IPS-NIHi7 (cell line): ENCODE measurements at regions not wholly inside any gene's neighbourhood (a gene's known extent, or its start where the extent isn't known, plus 50 kb on each side); places are given as distances from the start of the nearest gene placed in this dataset.

Experiments
- DNase-seq: peaks from one replicate; pipeline ENCODE4 v3.0.0; 2012; ENCODE audit warnings: mixed read lengths; ENCODE audit errors: extremely low spot score

DNA sequence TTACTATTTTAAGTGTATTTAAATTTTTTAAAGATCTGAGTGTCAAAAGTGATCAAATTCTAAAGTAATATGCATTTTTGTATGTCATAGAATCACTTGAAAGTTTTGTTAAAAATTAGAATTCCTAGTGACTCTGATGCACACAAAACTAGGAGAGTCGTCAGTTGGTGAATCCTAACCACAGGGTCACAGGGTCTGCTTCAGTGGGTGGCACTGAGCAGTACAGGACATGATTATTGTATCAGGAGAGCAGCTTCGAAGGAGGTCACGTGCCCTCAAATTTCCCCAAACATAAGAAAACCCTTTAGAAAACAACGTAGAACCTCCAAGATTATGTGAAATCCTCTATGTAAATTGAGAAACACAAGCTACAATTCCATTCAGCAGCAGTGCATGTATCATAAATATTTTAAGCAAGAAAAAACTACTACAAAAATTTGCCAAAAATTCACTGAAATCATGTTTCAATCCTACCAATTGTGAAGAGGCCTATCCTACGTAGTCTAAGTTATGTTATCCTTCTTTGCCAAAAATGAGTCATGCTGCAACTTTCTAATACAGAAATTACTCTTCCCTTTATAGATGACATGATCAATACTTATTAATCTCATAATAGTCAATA is 323.6 kb downstream of the AASDHPPT start:
- DNase-seq, result no peak

DNA sequence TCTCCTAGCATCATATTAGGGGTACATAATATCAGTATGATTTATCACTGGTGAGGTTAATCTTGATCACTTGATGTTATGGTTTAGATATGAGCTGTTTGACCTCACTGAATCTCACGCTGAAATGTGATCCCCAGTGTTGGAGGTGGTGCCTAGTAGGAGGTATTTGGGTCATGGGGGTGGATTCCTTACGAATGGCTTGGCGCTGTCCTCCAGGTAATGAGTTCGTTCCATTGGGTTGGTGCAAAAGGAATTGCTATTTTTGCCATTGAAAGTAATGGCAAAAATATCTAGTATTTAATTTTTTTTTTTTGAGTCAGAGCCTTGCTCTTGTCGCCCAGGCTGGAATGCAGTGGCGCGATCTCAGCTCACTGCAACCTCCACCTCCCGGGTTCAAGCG is 326.3 kb downstream of the AASDHPPT start:
- DNase-seq, result no peak

DNA sequence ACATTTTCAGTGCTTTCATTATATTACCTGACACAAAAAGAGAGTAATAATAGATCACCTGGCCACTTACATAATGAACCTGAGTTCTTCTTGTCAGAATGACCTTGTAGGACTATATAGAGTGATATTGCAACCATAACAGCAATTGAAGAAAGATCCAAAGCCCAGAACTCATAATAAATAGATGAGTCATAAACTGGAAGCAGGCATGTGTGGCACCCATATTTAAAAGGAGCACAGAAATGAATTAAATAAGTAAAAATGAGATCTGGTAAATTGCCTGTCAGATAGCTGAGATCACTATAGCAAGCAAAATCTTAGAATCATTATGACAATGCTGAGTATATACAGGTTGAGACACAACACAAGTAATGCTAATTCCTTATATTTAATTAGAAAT is 331.8 kb downstream of the AASDHPPT start:
- DNase-seq, result no peak

DNA sequence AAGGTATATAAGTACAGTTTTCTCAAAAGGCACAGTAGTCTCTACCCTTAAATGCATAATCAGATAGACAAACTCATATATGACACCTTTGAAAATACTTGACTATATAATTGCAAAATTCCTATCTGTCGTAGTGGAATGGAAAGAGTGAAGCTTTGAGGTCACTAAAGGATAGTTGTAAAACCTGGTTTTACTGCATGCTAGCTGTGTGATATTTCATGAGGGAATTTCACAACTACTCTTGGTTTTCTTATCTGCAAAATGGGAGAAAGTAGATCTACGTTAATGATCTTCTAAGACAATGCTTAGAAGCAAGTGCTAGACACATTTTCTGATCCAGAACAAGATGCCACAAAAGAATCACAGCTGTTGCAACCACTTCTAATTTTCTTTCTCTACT is 332.2 kb downstream of the AASDHPPT start:
- no peak for DNase-seq

DNA sequence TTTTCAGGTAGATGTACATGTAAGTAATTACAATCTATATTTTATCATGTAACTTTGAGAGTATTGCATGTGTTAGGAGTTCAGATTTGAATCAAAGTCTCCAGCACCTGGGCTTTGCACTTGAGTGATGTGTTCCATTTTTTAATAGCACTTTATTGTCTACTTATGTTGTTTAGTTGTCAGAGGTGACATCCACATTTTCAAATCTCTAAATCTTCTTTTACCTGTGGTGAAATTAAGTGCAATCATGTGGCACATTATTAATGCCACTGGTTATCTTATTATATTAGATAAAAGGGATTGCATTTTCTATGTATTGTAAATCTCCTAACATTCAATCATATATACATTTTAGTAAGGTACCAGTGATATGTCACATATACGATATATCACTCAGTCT is 333.4 kb downstream of the AASDHPPT start:
- DNase-seq, result no peak

DNA sequence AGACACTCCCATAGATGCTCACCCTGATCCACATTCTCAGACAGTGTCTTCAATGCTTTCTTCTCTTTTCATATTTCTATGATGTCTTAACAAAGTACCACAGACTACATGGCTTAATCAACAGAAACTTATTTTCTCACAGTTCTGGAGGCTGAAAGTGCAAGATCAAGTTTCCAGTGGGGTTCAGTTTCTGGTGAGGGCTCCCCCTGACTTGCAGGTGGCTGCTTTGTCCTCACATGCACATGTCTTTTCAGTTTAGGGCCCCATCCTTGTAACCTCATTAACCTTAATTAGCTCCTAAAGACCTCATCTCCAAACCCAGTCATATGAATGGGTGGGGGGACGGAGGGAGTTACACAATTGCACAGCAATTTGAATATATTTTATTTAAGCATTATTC is 335.8 kb downstream of the AASDHPPT start:
- DNase-seq, result no peak

DNA sequence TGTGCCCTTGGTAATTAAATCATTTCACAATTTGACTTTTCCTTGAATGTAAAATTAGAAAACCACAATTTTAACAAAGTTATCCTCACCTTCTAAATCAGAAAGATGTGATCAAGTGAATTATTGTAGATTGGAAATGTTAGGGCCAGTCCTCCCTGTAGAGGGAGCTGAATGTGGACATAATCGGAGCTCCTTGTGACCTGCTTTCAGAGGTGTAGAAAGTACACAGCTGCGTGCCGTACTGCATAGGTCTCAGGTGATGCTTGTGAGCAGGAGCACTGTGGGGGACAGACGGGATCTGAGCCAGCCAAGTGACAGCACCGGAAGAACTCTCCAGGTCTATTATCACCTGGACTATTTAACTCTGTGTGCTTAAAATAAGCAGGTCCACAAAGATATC is 338.0 kb downstream of the AASDHPPT start:
- DNase-seq, result no peak

DNA sequence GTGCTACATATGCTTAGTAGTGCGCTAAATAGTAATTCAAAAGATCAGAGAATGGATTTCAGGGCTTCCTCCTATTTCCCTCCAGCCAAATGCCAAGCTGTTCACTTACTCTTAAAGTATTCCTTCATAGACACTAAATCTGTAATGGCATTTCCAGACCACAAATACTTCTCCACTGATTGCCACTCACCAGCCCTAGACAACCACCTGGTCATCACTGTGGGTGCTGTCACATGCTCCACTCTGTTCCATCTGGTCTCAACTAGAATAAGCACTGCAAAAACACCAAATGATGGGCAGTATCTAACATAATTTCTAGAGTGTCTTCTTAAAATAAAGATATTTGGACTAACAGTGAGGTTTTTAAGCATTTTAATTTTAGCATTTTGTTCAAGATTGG is 341.3 kb downstream of the AASDHPPT start:
- no peak for DNase-seq

DNA sequence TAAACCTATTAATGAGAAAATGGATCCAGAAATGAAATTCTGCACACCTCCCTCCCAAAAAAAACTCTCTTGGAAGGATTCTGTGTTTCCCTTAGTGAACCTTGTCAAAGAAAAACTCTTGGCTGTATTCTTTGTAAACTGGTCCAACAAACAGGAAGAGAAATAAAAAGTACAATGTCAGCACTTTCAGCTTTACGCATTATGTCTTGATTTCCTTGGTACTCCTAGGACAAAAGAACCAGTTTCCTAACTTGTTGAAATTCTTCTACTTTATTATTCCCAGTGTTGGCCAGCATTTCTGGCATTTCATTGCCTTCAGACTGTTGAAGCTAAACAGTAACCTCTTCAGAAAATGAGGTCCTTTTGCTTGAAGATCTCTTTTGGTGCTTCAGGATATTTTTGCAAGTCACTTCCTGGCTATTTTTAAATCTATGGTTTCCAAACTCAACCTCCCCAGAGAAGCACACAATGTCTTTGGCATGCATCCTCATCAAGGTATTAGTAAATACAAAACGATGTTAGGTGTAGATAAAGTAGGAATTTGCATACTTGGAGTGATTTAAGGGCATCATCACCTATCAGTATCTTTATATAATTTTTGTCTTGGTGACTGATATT is 342.7 kb downstream of the AASDHPPT start:
- no peak for DNase-seq

DNA sequence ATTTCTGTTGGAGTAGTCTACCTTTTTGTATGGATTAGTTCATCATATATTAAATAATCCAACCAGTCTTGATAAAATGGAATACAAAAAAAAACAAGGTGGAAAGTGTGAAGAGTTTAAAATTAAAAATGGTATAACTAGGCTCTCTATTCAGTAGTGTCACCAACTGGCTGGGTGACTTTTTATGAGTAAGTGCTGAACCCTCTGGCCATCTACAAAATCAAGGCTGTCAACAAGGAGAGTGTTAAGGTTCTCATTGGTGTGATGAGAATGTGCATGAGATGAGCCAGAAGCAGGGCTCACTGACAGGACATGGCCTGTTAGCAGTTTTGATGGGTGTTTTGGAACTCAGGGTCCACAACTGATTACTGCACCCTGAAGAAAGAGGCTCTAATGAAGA is 343.2 kb downstream of the AASDHPPT start:
- no peak for DNase-seq

DNA sequence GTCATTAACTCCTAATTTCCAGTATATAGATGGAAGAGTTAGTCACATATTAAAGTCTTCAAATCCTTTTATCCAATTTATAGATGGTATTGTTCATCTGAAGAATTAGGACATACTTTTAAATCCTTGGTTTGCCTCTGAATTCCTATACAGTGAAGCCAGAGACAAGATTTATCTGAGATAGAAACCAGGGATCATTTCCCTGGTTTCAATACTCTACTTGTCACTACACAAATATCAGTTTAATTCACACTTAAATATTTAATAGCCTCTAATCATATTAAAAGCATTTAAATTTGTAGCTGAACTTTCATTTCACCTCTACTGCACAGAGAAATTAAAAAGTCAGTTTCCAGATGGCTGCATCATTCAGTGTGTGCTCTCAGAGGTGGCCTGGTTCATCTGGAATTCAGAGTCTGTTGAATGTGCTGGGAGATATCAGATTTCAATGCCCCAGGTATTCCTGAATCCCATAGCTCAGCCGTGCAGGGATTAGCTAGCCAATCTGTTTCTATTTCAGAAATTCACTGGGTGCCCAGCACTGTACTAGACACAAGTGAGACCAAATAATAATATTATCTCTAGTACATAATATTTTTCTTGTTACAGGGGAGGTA is 344.3 kb downstream of the AASDHPPT start:
- peak; percentile 30 for DNase-seq

DNA sequence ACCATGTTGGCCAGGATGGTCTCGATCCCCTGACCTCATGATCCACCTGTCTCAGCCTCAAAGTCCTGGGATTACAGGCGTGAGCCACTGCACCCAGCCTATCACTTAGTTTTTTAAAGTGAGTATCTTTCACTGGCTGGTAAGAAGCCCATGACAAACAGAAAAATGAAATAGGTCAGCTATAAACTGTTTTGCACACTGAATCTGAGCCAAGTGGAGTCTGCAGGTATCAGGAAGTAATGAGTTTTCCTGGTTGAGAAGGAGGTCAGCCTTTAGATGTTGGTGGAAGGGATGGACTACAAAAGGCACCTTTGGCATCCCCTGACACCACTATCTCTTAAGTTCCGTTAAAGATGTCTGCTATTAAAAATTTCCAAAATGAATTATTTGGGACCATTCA is 345.1 kb downstream of the AASDHPPT start:
- no peak for DNase-seq

DNA sequence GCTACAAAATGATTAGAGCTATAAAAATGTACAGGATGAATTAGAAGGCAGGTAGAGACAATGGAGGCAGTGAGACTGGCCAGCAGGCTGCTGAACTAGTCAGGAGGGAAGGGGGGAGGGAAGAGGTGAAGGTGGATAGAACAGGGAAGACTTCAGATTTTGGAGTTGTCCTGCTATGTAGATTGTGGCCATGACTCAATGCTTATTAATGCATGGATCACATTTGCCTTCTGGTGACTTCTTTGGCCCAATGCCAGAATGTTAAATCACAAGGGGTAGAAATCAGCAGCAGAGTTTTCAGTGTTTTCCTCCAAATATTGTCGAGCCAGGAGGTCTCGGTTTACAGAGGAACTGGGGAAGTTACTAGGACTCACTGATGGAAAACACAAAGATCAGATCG is 346.6 kb downstream of the AASDHPPT start:
- DNase-seq, result no peak

DNA sequence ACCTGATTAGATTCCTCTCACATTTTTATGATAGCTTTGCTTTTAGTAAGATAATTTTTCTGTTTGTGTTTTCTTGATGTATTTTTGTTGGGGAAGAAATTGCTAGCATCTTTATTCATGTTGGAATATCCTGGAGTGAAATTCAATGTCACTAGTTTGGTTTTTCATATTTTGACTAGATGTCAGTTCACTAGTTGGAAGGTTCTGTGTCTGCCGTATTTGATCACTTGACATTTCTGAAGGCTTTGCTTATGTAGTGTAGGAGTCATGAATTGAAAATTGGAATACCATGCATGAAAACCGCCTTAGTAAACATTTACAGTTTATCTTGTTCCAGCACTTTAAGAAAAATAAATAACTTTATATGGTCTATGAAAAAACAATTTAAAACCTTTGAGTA is 348.4 kb downstream of the AASDHPPT start:
- no peak for DNase-seq

DNA sequence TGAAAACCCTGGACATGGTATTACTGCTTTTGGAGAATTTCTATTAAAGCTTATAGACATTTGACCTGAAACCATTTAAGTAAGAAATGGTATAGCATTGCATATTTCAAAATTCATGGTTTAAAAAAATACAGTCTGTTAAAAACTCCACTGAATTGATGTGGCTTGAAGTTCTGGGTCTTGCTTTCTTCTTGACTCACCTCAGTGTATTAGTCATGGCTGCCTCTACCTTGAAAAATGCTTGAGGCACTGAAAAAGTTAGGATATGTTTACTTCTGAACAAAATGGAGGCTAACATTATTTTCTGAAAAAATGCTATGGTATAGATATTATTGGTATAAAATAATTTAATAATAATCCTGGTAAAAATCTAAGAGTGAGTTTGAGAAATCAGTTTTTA is 349.2 kb downstream of the AASDHPPT start:
- DNase-seq, result no peak

DNA sequence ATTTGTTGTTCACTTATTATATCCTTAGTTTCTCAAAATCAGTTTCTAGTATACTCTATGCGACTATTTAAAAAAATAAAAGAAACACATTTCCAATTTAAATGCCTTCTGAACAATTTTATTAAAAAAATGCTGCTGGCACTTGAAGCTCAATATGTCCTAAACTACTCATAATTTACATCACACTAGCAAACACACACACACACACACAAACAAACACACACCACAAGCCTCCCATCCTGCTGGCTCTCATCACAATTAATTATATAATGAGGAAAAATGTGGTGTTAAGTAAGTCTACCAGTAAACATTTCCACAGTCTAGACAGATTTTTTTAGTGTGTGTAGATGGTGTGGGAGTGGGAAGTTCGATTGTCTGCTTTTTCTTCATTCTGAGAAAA is 350.3 kb downstream of the AASDHPPT start:
- no peak for DNase-seq

DNA sequence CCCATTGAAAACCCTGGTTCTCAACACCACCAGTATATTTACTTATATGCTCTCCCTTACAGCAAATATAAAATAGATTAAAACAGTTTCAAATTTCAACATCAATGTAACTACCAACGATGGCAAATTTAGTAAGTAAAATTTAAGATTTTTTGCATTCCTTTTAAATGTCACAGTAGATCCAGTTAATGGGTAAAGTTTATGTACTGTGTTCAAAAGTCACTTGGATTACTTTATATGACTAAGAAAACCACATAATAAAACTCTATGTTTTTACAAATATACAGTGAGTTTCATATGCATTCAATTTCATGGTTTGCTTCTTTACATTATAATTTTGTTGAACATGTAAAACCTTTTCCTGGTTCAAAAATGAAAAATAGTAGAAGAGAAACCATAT is 364.6 kb downstream of the AASDHPPT start:
- no peak for DNase-seq

DNA sequence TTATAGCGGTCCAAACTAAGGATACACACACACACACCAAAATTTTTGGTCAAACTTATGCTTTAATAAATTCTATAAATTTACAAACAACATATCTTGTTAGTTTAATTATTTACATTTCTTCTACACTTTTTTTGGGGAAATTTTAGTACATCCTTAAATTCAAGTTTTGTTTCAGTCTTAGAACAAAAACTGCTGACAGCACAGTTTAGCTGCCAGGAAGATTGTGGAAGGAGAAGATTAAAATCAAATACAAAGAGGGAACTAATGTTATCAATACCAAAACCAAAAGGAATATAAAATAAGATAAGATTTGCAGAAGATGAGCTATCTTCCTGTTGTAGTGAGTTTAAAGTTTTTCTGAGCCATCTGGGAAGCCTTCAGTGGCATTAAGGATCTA is 368.8 kb downstream of the AASDHPPT start:
- no peak for DNase-seq

DNA sequence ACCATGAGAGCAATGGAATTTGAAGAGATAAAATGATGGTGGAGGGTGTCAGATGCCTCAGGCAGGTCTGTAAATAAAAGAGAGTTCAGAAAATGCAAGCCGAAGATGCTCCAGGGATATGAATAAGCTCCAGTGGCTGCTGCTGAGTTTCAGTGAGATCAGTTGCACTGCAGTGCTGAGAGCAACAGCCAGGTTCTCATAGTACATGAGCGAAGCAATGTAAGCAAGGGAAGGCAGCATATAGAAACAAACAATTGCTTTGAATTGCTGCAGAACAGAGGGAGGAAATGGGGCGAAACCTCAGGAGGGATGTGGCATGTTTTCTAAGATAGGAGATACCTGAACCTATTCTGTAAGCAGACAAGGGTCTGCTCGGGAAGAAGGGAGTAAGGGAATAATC is 369.5 kb downstream of the AASDHPPT start:
- DNase-seq, result no peak

DNA sequence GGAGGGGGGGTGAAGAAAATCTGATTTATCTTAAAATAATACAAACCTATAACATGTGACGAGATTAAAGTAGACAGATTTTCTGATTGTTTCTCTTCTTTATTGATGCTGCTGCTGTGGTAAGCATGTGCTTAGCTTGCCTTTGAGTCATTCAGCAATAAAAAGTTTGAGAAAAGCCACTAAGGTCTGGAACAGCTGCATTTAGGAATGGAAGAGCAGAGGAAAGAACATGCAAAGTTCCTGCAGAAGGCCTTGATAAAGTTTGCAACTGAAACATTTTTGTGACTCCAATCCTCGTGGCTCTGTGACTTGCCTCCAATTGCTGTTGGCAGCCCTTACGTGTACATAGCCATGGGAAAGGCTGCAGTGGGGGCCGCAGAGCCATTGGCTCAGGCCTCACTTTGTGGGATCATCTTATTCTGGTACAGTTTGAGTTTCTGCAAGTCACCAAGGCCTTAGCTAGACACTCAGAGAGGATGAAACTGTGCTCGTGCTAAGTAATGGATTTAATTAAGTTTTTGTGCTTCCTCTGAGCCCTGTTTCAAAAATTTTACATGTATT is 370.2 kb downstream of the AASDHPPT start:
- DNase-seq, result no peak

DNA sequence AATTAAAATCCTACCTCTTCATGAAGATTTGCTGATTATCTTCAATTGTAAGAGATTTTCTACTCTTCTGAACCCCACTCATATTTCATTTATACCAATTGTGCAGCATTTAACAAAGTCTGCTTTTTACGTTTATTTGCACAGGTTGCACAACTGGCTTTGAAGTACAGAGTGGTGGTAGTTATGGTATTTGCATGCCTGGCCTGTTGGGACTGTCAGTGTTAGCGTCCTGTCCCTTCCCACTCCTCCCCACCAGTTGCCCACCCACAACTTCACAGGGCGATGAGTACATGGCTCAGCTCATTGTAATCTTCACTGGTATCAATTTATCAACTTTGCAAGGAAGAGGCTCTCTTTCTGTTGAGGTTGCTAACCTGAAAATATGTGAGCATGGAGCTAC is 372.3 kb downstream of the AASDHPPT start:
- no peak for DNase-seq

DNA sequence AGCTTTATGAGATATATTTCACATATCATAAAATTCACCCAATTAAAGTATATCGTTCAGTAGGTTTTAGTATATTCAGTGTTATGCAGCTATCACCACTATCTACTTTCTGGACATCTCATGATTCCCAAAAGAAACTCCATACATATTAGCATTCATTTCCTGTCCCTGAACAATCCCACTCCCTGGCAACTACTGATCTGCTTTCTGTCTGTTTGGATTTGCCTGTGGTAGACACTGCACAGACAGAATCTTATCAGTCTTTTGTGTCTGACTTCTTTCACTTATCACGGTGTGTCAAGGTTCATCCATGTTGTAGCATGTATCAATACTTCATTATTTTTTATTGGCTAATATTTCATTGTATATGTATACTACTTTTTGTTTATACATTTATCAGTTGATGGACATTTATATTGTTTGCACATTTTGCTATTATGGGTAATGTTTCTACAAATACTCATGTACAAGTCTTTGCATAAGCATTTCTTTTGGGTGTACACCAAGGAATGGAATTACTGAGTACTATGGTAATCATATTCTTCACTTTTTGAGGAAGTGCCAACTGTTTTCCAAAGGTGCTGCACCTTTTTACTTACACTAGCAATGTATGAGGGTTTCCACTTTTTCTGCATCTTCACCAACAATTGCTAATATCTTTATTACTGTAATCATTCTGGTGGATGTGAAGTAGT is 373.9 kb downstream of the AASDHPPT start:
- no peak for DNase-seq

DNA sequence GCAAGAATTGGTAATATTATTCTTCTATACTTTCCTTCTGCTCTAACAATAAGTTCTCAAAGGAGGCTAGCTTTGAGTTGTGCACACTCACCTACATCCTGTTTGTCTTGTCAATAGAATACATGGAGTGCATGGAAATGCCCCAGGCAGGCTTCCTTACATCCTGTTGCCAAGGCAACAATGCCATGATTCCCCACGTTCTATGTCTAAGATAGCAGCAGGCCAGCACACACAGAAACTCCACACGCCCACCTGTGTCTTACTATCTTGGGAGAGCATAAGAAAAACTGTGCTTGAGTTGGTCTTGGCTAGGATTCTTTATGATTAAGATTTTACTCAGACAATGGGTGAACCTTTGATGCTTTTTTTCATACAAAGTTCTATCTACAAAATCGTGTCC is 379.2 kb downstream of the AASDHPPT start:
- no peak for DNase-seq
